Renal cortex interstitium (tissue), 11 donors: ENCODE measurements at regions not wholly inside any gene's neighbourhood (a gene's known extent, or its start where the extent isn't known, plus 50 kb on each side); places are given as distances from the start of the nearest gene placed in this dataset.
"Not testable (repeated sequence)": the region's sequence is repeated elsewhere in the genome, so short reads cannot be mapped to it uniquely, and the experiment has no call there.

Source experiments
- DNase-seq, 11 donors: peaks; one replicate each; pipeline ENCODE4 v3.0.0-alpha.2; 2013; ENCODE audit warnings: low read depth in 9 of 11, low spot score in 4 of 11; ENCODE audit errors: extremely low read depth in 1 of 11

DNA sequence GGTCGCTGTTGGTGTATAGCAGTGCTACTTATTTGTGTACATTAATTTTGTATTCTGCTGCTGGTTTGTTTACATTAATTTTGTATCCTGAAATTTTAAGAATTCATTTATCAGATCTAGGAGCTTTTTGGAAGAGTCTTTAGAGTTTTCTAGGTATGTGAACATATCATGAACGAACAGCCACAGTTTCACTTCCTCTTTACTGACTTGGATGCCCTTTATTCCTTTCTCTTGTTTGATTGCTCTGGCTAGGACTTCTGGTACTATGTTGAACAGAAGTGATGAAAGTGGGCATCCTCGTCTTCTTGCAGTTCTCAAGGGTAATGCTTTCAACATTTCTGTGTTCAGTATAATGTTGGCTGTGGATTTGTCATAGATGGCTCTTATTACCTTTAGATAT lies 1757.9 kb downstream of the BRINP3 start:
- DNase-seq = no peak

DNA sequence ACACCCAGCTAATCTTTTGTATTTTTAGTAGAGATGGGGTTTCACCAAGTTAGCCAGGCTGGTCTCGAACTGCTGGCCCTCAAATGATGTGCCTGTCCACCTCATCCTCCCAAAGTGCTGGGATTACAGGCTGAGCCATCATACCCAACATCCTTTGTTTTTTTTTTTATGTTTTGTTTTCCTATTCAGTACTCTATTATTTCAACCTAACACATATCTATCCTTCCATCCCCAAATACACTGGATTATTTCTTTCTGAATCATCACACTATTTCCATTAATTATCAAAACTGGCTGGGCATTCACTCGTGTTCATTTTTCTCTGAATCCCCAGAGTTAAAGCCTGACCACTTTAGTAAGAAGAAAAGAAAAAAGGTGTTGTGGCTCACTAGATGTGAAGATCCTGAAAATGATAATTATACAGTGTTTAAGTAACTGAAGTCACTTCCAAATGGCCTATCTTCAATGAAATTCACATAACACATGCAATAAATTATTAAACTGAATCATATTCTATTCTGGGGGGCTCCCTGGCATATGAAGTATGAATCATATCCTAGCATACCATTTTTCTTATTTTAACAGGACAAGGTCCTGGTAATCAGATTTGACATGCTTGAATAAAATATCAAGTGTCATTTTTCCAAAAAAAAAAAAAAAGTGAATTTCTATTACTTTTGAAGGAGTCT lies 1754.2 kb downstream of the BRINP3 start:
- no peak for DNase-seq

DNA sequence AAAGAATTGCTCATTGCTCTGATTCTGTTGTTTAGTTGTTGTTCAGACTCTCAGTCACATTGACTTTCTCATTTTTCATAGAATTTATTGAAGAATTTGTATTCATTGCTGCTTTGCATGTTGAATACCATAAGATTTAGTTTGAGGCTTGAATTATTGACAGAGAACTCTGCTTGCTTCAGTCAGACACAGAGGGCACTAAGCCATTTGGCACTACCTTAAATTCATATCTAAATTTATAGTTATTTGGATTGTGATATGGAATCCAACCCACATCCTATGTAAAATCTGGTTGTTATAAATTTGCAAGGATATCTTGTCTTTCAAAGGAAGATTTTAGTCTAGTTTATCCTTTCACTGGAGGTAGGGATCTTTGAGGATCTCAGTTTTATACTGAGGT lies 1748.6 kb downstream of the BRINP3 start:
- DNase-seq = no peak

DNA sequence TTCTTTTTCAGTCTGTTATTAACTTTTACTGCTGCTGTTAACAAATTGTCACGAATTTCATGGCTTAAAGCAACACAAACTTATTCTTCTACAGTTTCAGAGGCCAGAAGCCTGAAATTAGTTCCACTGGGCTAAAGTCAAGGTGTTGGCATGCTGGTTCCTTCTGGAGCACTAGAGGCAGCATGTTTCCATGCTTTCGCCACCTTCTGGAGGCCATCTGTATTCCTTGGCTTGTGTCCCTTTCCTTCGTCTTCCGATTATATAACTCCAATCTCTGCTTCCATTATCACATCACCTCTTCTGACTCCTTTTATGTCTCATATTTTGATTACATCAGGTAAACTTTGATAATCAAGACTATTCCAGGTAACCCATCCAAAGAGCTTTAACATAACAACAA lies 1742.1 kb downstream of the BRINP3 start:
- DNase-seq = no peak

DNA sequence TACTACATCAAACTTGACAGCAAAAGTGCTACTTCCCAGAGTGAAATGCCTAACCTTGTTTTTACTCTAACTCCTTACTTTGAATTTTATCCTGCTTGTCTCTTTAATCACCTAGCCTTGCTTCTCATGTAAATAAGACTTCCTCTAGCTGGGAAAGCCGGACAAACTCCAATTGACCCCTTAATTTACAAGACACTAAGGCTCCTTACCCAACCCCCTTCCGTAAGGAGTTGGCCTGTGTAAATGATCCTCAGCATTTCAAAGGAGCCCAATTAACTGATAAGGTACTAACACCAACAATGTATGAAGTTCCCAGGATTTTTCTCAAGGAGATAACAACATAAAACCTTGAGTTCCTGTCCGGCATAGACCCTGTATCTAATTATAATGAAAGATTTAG lies 1728.4 kb downstream of the BRINP3 start:
- not testable (repeated sequence) for DNase-seq

GRCh38 chr1:188752027-188752426 lies 1725.6 kb downstream of the BRINP3 start:
- DNase-seq = not testable (repeated sequence)

DNA sequence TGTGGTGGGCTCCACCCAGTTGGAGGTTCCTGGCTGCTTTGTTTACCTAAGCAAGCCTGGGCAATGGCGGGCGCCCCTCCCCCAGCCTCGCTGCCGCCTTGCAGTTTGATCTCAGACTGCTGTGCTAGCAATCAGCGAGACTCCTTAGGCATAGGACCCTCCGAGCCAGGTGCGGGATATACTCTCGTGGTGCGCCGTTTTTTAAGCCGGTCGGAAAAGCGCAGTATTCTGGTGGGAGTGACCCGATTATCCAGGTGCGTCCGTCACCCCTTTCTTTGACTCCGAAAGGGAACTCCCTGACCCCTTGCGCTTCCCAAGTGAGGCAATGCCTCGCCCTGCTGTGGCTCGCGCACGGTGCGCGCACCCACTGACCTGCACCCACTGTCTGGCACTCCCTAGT lies 1719.9 kb downstream of the BRINP3 start:
- DNase-seq = not testable (repeated sequence)

- DNase-seq = no peak
These were observed 1716.4 kb downstream of the BRINP3 start for GRCh38 chr1:188761226-188761625.

- no peak for DNase-seq
These were observed 1715.4 kb downstream of the BRINP3 start for GRCh38 chr1:188762166-188762743.

DNA sequence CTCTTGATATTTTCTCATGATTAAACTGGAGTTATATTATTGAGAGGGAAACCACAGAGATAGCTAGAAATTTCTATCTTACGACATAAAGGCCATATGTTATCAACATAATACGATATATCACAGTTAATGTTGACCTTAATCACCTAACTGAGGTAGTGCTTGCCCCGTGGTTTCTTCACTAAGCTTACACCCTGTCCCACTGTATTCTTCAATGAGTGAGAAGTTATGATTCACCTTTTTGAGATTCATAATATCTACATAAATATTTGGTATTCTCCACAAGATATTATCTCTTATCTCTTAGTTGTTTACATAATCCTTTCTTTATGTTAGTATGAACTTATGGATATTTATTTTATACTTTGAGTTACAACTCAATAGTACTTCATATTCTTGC lies 1714.1 kb downstream of the BRINP3 start:
- DNase-seq = no peak

- no peak for DNase-seq
These were observed 1708.5 kb downstream of the BRINP3 start for GRCh38 chr1:188769181-188769580.

DNA sequence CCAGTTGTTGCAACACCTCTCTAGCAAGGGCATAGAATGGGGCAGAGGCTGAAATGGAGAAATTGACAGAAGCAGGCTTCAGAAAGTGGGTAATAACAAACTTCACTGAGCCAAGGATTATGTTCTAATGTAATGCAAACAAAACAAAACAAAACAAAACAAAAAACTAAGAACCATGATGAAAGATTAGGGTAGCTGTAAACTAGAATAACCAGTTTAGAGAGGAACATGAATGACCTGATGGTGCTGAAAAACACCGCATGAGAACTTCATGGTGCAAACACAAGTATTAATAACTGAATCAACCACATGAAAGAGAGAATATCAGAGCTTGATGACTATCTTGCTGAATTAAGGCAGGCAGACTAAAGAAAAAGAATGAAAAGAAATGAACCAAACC lies 1707.7 kb downstream of the BRINP3 start:
- no peak for DNase-seq

DNA sequence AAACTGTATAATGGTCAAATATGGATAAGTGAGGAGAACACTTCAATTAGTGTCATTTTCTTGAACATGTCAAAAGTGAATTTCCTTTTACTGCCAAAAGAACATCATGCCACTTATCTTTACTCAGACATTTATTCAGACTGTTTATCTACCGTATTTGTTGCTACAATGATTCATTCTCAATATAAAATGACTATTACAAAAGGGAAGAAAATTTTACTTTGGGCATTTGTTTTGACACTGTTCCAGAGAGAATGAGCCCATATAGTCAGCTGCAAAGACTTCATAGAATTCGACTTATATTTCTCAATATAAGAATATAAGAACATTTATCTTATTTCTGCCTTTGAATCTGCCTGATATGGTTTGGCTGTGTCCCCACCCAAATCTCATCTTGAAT lies 1699.1 kb downstream of the BRINP3 start:
- no peak for DNase-seq

DNA sequence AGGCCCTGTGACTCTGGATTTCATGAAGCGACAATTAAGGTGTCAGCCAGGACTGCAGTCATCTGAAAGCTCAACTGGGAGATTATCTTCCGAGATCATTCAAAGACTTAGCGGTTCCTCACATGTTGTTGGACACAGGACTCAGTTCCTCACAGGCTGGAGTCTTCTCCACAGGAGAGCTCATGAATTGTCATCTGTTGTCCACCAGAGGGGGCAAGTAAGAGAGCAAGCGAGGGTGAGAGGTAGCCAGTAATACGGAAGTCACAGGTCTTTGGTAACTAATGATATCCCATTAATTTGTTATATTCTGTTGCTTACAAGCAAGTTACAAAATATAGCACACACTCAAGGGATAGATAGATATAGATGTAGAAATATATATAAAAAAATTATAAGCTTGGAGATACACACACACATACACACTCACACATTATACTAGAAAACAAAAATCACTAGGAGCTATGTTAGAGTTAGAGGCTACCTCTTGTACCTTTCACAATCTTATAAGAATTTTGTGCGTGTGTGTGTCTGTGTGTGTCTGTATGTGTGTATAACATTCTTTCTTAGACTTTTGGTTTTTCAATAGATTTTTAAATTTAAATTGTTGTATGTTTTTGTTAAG lies 1695.3 kb downstream of the BRINP3 start:
- peak in 10 of 11 donors; percentile 4 to 28 (median 16) for DNase-seq

DNA sequence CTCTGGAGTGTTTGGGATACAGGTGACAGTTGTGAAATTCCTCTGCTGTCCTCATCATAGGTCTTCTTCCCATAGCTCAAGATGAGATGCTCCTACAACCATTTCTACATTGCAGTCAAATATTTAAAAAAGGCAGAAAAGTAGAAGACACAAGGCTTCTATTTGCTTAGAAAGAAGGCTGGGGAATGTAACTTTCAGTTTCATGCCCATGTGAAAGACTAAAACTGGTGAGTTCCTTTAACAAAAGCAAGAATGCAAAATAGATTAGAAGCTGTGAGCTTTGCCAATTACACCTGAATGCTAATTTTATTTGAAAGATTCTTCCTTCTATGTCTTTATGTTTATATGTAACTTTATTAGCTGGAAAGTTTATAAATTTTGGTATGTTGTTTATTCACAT lies 1682.7 kb downstream of the BRINP3 start:
- DNase-seq = no peak

DNA sequence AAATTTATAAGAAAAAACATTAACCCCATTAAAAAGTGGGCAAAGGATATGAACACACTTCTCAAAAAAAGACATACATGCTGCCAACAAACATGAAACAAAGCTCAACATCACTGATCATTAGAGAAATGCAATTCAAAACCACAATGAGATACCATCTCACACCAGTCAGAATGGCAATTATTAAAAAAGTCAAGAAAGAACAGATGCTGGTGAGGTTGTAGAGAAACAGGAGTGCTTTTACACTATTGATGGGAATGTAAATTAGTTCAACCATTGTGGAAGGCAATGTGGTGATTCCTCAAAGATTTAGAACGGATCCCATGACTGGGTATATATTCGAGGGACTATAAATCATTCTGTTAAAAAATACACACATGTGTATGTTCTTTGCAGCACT lies 1665.5 kb downstream of the BRINP3 start:
- not testable (repeated sequence) for DNase-seq

DNA sequence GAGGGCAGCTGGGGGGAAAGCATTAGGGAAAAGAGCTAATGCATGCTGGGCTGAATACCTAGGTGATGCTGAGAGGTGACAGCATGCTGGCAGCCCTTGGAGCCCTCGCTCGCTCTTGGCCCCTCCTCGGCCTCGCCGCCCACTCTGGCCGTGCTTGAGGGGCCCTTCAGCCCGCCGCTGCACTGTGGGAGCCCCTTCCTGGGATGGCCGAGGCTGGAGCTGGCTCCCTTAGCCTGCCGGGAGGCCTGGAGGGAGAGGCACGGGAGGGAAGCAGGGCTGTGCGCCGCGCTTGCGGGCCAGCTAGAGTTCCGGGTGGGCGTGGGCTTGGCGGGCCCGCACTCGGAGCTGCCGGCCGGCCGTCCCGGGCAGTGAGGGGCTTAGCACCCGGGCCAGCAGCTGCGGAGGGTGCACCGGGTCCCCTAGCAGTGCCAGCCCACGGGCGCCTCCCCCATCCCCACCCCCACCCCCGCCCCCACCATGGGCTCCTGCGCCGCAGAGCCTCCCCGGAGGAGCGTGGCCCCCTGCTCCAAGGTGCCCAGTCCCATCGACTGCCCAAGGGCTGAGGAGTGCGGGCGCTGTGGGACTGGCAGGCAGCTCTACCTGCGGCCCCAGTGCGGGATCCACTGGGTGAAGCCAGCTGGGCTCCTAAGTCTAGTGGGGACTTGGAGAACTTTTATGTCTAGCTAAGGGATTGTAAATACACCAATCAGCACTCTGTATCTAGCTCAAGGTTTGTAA lies 1664.7 kb downstream of the BRINP3 start:
- DNase-seq = not testable (repeated sequence)

DNA sequence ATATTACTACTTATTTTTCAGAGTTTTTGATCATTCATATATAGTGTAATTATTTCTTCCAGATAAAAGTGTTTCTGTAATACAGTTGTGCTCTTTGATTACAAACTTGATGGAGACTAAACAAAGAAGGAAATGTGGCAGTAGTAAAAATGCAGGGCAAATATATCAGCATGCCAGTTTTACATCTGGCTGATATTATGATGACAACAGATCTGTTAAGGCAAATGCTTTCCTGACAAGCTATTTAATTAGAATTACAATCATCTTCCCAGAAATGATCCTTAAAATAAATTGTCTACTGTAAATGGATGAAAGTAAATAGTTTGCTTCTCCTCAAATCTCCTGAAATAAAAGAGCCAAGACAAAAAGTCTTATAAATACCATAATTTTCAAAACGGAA lies 1659.8 kb downstream of the BRINP3 start:
- DNase-seq = no peak

GRCh38 chr1:188822248-188822647 lies 1655.4 kb downstream of the BRINP3 start:
- DNase-seq = peak in 1 of 11 donors; percentile 4

DNA sequence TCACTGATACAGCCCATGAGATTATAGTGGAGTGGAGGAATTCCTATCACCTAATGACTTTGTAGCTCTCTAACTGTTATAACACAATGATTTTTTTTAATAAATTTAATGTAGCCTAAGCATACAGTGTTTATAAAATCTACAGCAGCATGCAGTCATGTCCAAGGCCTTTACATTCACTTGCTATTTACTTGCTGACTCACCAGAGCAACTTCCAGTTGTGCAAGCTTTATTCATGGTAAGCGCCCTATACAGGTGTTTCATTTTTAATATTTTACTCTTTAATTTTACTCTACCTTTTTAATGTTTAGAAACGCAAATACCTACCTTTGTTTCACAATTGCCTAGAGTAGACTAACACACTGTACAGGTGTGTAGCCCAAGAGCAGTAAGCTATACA lies 1652.2 kb downstream of the BRINP3 start:
- DNase-seq = no peak
